HS-5 (cell line): ENCODE measurements at regions not wholly inside any gene's neighbourhood (a gene's known extent, or its start where the extent isn't known, plus 50 kb on each side); places are given as distances from the start of the nearest gene placed in this dataset.

Experiments used
- DNase-seq: peaks from one replicate; pipeline ENCODE4 v3.0.0-alpha.2; 2012; ENCODE audit warnings: low read depth

GRCh38 chr14:75333606-75334548, 55.2 kb downstream of the FOS start:
- DNase-seq: no peak

- DNase-seq: no peak
Measured at GRCh38 chr14:75334549-75335051, 56.0 kb downstream of the FOS start.

GRCh38 chr14:75335571-75335970, 56.9 kb downstream of the FOS start:
- DNase-seq: no peak

GRCh38 chr14:75338398-75338797, 59.8 kb downstream of the FOS start:
- DNase-seq: no peak

DNA sequence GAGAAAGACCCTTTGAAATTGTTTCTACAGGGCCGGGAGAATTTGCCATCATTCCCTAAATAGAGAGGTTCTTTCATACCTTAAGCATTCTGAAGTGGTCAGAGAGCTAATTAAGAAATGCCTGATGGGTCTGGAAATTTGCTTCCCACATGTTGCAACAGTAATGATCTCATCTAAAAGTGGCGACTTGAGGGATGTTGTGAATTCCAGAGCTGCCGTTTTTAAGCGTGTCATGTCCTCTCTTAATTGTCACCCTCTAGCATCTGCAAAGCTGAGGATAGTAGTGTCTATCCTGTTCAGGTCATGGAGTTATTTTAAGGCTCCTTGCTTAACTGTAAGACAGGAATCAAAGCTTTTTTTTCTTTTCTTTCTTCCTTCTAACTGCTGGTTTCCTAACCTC, 60.4 kb downstream of the FOS start:
- peak; percentile 18 for DNase-seq

DNA sequence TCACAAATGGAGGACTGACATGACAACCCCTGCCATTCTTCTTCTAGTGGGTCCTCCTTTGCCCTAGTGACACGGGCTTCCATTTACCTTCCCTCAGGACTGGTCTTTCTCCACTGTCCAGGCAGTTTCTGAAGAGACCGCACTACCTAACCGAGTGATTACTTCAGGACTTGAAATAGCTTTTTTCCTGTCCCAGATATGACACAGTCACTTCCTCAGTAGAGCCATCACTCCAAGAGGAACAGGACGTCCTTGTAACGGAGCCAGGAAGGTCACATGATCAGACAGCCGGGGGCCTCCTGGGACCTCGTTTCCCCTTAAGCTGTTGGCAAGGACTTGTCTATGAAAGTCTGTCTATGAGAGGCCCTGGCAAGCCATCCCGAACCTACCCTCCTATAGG, 62.3 kb downstream of the FOS start:
- no peak for DNase-seq

- no peak for DNase-seq
Measured at GRCh38 chr14:75341620-75342019, 63.0 kb downstream of the FOS start.

GRCh38 chr14:75342762-75343599, 64.4 kb downstream of the FOS start:
- no peak for DNase-seq

- peak; percentile 49 for DNase-seq
Measured at GRCh38 chr14:75343911-75344310, 65.3 kb downstream of the FOS start.

DNA sequence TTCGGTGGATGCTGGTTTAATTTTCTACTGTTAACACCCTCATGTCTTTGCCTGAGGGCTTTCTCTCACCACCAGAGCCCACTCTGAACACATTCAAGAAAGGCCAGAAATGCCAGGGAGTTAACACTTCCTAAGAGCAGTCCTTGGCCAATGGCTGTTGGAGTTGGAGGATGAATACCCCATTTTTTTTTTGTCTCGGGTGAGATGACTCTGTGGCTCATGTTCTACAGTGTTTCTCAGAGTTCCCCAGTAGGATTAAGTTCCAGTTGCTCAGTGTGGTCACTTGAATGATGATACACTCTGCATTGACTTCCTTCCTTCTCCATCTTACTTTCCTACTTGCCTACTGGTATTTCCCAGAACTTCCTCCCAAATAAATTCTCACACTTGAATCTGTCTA, 65.8 kb downstream of the FOS start:
- DNase-seq: no peak

- no peak for DNase-seq
Measured at GRCh38 chr14:75350505-75351060, 72.0 kb downstream of the FOS start.

GRCh38 chr14:75359098-75359497, 68.7 kb upstream of the JDP2 start:
- no peak for DNase-seq

GRCh38 chr14:75361041-75361440, 66.8 kb upstream of the JDP2 start:
- no peak for DNase-seq

DNA sequence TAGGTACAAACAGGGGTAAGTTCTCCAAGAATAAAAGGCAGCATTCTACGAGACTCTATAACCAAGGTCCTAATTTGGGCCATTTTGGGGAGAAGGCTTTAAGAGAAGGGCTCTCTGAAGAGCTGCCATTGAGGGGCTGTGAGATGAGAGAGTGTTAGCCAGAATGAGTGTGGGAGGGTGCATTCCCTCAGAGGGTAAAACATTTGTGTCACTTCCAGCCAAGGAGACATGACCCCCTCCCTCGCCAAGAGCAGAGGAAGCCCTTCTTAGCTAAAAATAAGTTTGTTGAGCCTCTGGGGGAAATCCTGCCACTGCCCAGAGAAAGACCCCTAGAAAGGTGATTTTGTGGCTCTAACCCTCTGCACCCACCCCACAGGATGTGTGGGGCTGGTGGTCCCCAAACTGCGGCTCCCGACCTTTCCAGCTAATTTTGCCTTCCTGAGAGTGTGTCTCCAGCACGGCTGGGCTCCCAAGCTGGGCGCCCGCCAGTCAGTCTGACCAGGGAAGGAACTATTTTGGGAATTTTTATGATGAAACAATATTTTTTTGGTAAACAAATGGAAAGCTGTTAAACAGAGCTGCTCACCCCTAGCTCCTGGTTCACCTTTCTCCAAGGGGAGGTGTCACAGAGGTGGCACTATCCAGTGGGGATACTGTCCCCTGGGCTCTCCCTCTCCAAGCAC, 65.9 kb upstream of the JDP2 start:
- DNase-seq: no peak

- DNase-seq: no peak
Measured at GRCh38 chr14:75363130-75363529, 64.7 kb upstream of the JDP2 start.

DNA sequence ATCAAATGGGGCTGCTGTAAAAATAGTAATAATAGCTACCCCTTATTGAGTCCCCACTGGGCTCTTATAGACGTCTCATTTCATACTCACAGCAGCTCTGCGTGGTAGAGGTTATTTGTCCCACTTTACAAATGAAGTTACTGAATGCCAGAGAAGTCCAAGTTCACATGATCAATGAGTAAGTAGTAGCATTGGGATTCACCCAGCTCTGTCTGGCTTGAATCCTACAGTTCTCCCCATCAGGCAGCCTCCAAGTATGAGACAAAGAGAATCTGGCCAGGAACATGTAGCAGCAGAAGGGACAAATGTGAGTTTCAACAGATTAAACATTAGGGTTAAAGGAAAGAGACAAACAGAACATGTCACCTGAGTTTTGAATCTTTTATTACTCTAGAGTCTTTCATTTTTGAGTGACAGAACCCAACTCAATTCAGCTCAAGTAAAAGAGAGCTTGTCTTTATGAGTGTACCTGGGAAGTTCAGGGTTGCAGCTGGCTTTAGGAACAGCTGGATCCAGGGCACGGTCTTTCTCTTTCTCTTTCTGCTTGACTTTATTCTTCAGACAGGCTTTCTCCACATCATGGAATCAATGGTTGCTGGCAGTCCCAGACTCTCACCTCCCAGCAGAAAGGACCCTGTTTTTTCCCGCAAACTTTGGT, 64.1 kb upstream of the JDP2 start:
- no peak for DNase-seq

GRCh38 chr14:75365116-75365515, 62.7 kb upstream of the JDP2 start:
- DNase-seq: no peak

- DNase-seq: no peak
Measured at GRCh38 chr14:75366963-75367362, 60.9 kb upstream of the JDP2 start.

DNA sequence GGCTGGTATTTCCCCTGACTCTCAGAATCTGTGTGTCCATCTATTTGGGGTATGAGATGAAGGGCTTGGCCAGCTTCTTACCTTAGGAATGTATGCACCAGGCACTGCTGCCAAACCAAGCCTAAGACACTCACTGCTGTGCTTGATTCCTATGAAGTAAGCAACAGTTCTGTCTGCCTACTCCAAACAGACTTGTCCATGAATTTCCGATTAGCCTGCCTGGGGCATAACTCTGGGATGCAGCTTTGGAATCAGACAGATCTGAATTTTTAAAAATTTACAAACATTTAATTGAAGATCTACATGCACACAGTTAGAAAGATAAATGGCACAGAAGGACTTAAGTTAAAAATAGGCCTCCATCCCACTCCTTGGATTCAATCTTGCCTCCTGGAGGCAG, 59.5 kb upstream of the JDP2 start:
- no peak for DNase-seq

DNA sequence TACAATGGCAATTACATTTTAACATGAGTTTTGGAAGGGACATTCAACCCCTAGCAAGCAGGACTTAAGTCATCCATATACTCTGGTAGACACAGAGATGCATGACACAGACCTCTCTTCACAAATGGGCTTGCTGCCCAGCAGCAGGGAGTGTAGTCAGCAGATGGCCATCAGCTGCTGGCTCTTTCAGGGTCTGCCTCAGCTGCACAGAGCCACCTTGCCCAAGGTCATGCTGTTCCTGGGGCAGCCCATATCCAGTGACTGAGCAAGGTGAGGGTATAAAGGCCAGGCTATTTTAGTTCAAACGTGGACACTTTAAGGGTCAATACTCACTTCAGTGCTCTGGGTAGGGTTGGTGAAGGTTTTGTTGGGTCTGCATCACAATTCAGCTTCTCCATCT, 58.3 kb upstream of the JDP2 start:
- DNase-seq: no peak

DNA sequence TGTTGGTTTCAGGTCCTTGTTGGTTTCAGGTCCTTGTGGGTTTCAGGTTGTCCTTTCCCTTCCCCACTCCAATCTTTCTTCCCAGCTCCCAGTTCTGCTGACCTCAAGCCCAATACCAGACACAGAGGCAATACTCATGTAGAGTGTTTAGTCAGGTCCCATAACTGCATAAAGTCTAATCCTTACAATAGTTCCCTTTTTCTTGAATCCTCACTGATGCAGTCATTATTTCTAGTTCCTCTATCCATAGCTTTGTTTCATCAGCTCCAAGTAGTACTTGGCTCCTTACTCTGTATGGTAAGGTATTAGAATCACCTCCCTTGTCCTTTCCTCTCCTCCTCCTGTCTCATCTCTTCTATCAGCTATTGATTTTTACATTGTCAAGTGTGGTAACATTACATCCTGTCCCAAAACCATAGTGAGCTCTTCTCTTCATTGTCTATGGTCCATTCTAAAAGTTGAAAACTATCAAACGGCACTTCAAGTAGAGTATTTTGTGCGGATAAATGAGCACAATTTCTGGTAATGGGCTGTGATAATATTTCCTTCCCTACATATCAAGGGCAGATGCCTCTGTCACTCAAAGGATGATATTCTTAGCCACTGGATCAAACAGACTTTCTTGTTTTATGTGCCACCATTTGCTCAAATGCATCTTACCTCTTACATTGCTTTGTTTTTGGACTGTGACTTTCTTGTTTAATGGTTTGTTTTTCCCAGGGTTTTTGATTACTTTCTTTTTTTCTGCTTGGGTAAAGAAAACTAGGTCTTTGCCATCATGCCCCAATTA, 57.2 kb upstream of the JDP2 start:
- DNase-seq: no peak
